ENCODE measurements at regions not wholly inside any gene's neighbourhood (a gene's known extent, or its start where the extent isn't known, plus 50 kb on each side); places are given as distances from the start of the nearest gene placed in this dataset.

GRCh38 chr12:114747012-114747858 is 63.3 kb upstream of the TBX3 start:
- no peak overlapping the region for H3K4me3 ChIP-seq (ENCODE audit: low read depth, low read length)
- no peak for TF ChIP-seq CTCF (IDR thresholded peaks at IDR 0.05; ENCODE audit: control insufficient read depth, extremely low read depth, insufficient read depth)
- DNase-seq (ENCODE audit: low read depth), result no peak

GRCh38 chr12:114746297-114747011 is 62.5 kb upstream of the TBX3 start:
- no peak for TF ChIP-seq CTCF (IDR thresholded peaks at IDR 0.05; ENCODE audit: control insufficient read depth, extremely low read depth, insufficient read depth)
- H3K4me3 ChIP-seq (ENCODE audit: low read depth, low read length), result no peak overlapping the region
- DNase-seq (ENCODE audit: low read depth), result no peak

GRCh38 chr12:114744691-114745090 is 60.7 kb upstream of the TBX3 start:
- no peak overlapping the region for H3K4me3 ChIP-seq (ENCODE audit: low read depth, low read length)
- DNase-seq (ENCODE audit: low read depth), result no peak
- no peak for TF ChIP-seq CTCF (IDR thresholded peaks at IDR 0.05; ENCODE audit: control insufficient read depth, extremely low read depth, insufficient read depth)

- DNase-seq (ENCODE audit: low read depth), result no peak
- no peak for TF ChIP-seq CTCF (IDR thresholded peaks at IDR 0.05; ENCODE audit: control insufficient read depth, extremely low read depth, insufficient read depth)
- H3K4me3 ChIP-seq (ENCODE audit: low read depth, low read length), result no peak overlapping the region
Measured at GRCh38 chr12:114744285-114744684, 60.3 kb upstream of the TBX3 start.

GRCh38 chr12:114743799-114744198 is 59.8 kb upstream of the TBX3 start:
- TF ChIP-seq CTCF (IDR thresholded peaks at IDR 0.05; ENCODE audit: control insufficient read depth, extremely low read depth, insufficient read depth), result no peak
- no peak overlapping the region for H3K4me3 ChIP-seq (ENCODE audit: low read depth, low read length)
- no peak for DNase-seq (ENCODE audit: low read depth)

GRCh38 chr12:114743289-114743688 is 59.3 kb upstream of the TBX3 start:
- no peak for DNase-seq (ENCODE audit: low read depth)
- H3K4me3 ChIP-seq (ENCODE audit: low read depth, low read length), result no peak overlapping the region
- no peak for TF ChIP-seq CTCF (IDR thresholded peaks at IDR 0.05; ENCODE audit: control insufficient read depth, extremely low read depth, insufficient read depth)
